ENCODE measurements at regions not wholly inside any gene's neighbourhood (a gene's known extent, or its start where the extent isn't known, plus 50 kb on each side); places are given as distances from the start of the nearest gene placed in this dataset.

GRCh38 chr1:70826428-70826827 lies 221.2 kb downstream of the PTGER3 start:
- TF ChIP-seq CTCF (IDR thresholded peaks at IDR 0.05; ENCODE audit: low read depth, low read length), result no peak
- TF ChIP-seq EZH2phosphoT487 (IDR thresholded peaks at IDR 0.05; ENCODE audit: low read depth), result no peak
